HCT116 (cell line): ENCODE measurements at regions not wholly inside any gene's neighbourhood (a gene's known extent, or its start where the extent isn't known, plus 50 kb on each side); places are given as distances from the start of the nearest gene placed in this dataset.

Source experiments
- ATAC-seq: fragments of 200-7000 bp; cut with Tn5 transposase; 2 replicates; pipeline ENCODE4 v1.9.1; 2020; ENCODE audit warnings: mild to moderate bottlenecking, moderate library complexity
- BruUV-seq: library from RNA; stranded (reverse); fragments of 400-500 nt; replicated peaks from 2 replicates; lab custom pipeline; 2021; lab: Mats Ljungman, UMichigan
- CTCF ChIA-PET: fragments of 300-600 bp; sonication (Branson Sonifier 250); formaldehyde crosslinking; loops from one replicate; lab custom pipeline; 2021; ENCODE audit warnings: antibody characterized with exemption; lab: Charles Lee
- POLR2A ChIA-PET: fragments of 300-600, 350-600 bp; sonication (Branson Sonifier 250); formaldehyde crosslinking; loops from one replicate; lab custom pipeline; 2021; ENCODE audit warnings: antibody characterized with exemption; lab: Charles Lee
- RAD21 ChIA-PET, 2 experiments: fragments of 300-600 bp; sonication (Branson Sonifier 250); formaldehyde crosslinking; loops; one replicate each; lab custom pipeline; 2023; ENCODE audit warnings: low total read pairs in 2 of 2; ENCODE audit not compliant: uncharacterized antibody in 2 of 2, unreplicated experiment in 2 of 2, low non-redundant PET in 1 of 2; lab: Charles Lee
- DNase-seq: peaks from one replicate; pipeline ENCODE4 v3.0.0-alpha.2; 2010; ENCODE audit warnings: low read depth, low spot score
- H2AFZ ChIP-seq: fragments of 200-600 bp; shearing (Covaris generic), sonication (generic); 2 replicates; pipeline ENCODE4 v1.6.1; 2017; ENCODE audit warnings: low read depth, mixed run types, mixed read lengths, antibody characterized with exemption, low read length; ENCODE audit not compliant: poor library complexity, severe bottlenecking
- H3K27ac ChIP-seq: 2 replicates; pipeline ENCODE4 v1.5.1; 2012; ENCODE audit warnings: low read depth, low read length
- H3K27me3 ChIP-seq: fragments of 200-600 bp; sonication (generic); 2 replicates; pipeline ENCODE4 v1.6.1; 2016; ENCODE audit warnings: mixed run types, low read length, mixed read lengths; ENCODE audit not compliant: insufficient read depth
- H3K36me3 ChIP-seq, 2 experiments: fragments of 200-500 bp in 1 of 2; fragments of 200-600 bp in 1 of 2; sonication (Bioruptor generic) in 1 of 2; sonication (generic) in 1 of 2; 2 replicates each; pipeline versions ENCODE4 v1.5.1 to v1.6.1; 2014 to 2016; ENCODE audit warnings: low read length in 2 of 2, inconsistent platforms in 1 of 2, mixed read lengths in 1 of 2, mixed run types in 1 of 2; ENCODE audit not compliant: insufficient read depth in 2 of 2, control insufficient read depth in 1 of 2
- H3K4me1 ChIP-seq, 2 experiments: fragments of 200-600 bp in 1 of 2; sonication (generic) in 1 of 2; 2 replicates each; pipeline versions ENCODE4 v1.5.1 to v1.6.1; 2012 to 2017; ENCODE audit warnings: low read length in 2 of 2, inconsistent platforms in 1 of 2, mild to moderate bottlenecking in 1 of 2, mixed read lengths in 1 of 2, mixed run types in 1 of 2, moderate library complexity in 1 of 2; ENCODE audit not compliant: insufficient read depth in 2 of 2, control insufficient read depth in 1 of 2
- H3K4me2 ChIP-seq: fragments of 200-600 bp; sonication (generic); 2 replicates; pipeline ENCODE4 v1.6.1; 2017; ENCODE audit warnings: mixed run types, low read length, mixed read lengths
- H3K4me3 ChIP-seq, 2 experiments: fragments of 200-600 bp in 1 of 2; sonication (generic) in 1 of 2; replicated peaks in 1 of 2; 2 replicates each; pipeline ENCODE4 v1.5.1; 2011 to 2016; ENCODE audit warnings: low read length in 2 of 2, control low read depth in 1 of 2, low read depth in 1 of 2, mild to moderate bottlenecking in 1 of 2, mixed read lengths in 1 of 2, mixed run types in 1 of 2
- H3K79me2 ChIP-seq: fragments of 200-600 bp; sonication (generic); 2 replicates; pipeline ENCODE4 v1.6.1; 2017; ENCODE audit warnings: mild to moderate bottlenecking, mixed run types, low read length, moderate library complexity, mixed read lengths; ENCODE audit not compliant: insufficient read depth
- H3K9ac ChIP-seq: fragments of 200-600 bp; sonication (generic); 2 replicates; pipeline ENCODE4 v1.6.1; 2016; ENCODE audit warnings: low read length, mixed read lengths
- H3K9me2 ChIP-seq: fragments of 200-600 bp; sonication (generic), shearing (Covaris generic); 2 replicates; pipeline ENCODE4 v1.6.1; 2017; ENCODE audit warnings: mixed run types, mild to moderate bottlenecking, moderate library complexity; ENCODE audit not compliant: insufficient read depth
- H3K9me3 ChIP-seq, 2 experiments: fragments of 200-500 bp in 1 of 2; fragments of 200-600 bp in 1 of 2; sonication (Bioruptor generic) in 1 of 2; sonication (generic) in 1 of 2; 2 replicates each; pipeline ENCODE4 v1.6.1; 2014 to 2017; ENCODE audit warnings: low read length in 2 of 2, mixed read lengths in 2 of 2, inconsistent platforms in 1 of 2, low read depth in 1 of 2, mild to moderate bottlenecking in 1 of 2, mixed run types in 1 of 2, moderate library complexity in 1 of 2; ENCODE audit not compliant: control insufficient read depth in 1 of 2, insufficient read depth in 1 of 2
- H4K20me1 ChIP-seq: fragments of 200-600 bp; sonication (generic), shearing (Covaris generic); 2 replicates; pipeline ENCODE4 v1.6.1; 2017; ENCODE audit warnings: mixed run types, mild to moderate bottlenecking, moderate library complexity; ENCODE audit not compliant: insufficient read depth
- ATF3 ChIP-seq: IDR thresholded peaks from 2 replicates; pipeline ENCODE4 v1.6.1; 2012
- CBX3 ChIP-seq: IDR thresholded peaks from 2 replicates; pipeline ENCODE4 v1.6.1; 2012; ENCODE audit warnings: low read depth
- CEBPB ChIP-seq: IDR thresholded peaks from 2 replicates; pipeline ENCODE4 v1.6.1; 2012; ENCODE audit warnings: low read depth
- EGR1 ChIP-seq: IDR thresholded peaks from 2 replicates; pipeline ENCODE4 v1.6.1; 2012; ENCODE audit warnings: low read depth
- ELF1 ChIP-seq: IDR thresholded peaks from 2 replicates; pipeline ENCODE4 v1.6.1; 2012; ENCODE audit warnings: low read depth, borderline replicate concordance
- EZH2 ChIP-seq: fragments of 200-600 bp; sonication (generic); IDR thresholded peaks from 2 replicates; pipeline ENCODE4 v1.6.1; 2017; ENCODE audit warnings: antibody characterized with exemption, mixed run types
- EZH2phosphoT487 ChIP-seq: fragments of 200-600 bp; IDR thresholded peaks from 2 replicates; pipeline ENCODE4 v1.6.1; 2018; ENCODE audit warnings: antibody characterized with exemption, borderline replicate concordance
- FOSL1 ChIP-seq: IDR thresholded peaks from 2 replicates; pipeline ENCODE4 v1.6.1; 2012; ENCODE audit warnings: low read depth
- JUND ChIP-seq: IDR thresholded peaks from 2 replicates; pipeline ENCODE4 v1.6.1; 2012
- MAX ChIP-seq: IDR thresholded peaks from 2 replicates; pipeline ENCODE4 v1.6.1; 2012
- POLR2AphosphoS5 ChIP-seq: IDR thresholded peaks from 2 replicates; pipeline ENCODE4 v1.6.1; 2011; ENCODE audit warnings: mild to moderate bottlenecking, low read depth, low read length, moderate library complexity
- SIN3A ChIP-seq: IDR thresholded peaks from 2 replicates; pipeline ENCODE4 v1.6.1; 2012; ENCODE audit warnings: low read depth
- SP1 ChIP-seq: IDR thresholded peaks from 2 replicates; pipeline ENCODE4 v1.6.1; 2012; ENCODE audit warnings: low read depth
- SRF ChIP-seq: IDR thresholded peaks from 2 replicates; pipeline ENCODE4 v1.6.1; 2012; ENCODE audit warnings: low read depth
- YY1 ChIP-seq: IDR thresholded peaks from 2 replicates; pipeline ENCODE4 v1.6.1; 2011; ENCODE audit warnings: low read length, low read depth, moderate library complexity, mild to moderate bottlenecking; ENCODE audit not compliant: insufficient replicate concordance; ENCODE audit errors: extremely low read depth
- ZFX ChIP-seq: fragments of 450-650 bp; IDR thresholded peaks from 2 replicates; pipeline ENCODE4 v1.6.1; 2017
- ZNF274 ChIP-seq: fragments of 200-500 bp; sonication (Bioruptor generic); IDR thresholded peaks from 2 replicates; pipeline ENCODE4 v1.6.1; 2014; ENCODE audit warnings: mild to moderate bottlenecking, low read depth, low read length, inconsistent platforms
- intact Hi-C: fragments of 100-400 bp; cut with micrococcal nuclease; formaldehyde crosslinking; loops from 2 replicates; pipeline ENCODE4 v1.10.0; 2022

- H3K4me2 ChIP-seq = no peak overlapping the region
- H3K4me3 ChIP-seq = no peak overlapping the region
- BruUV-seq = no TSS peak
- DNase-seq = no peak
- no peaks in the 10 kb centered on the region for H4K20me1 ChIP-seq
- no peaks in the 10 kb centered on the region for H3K79me2 ChIP-seq
- TF ChIP-seq MAX (no peak), CEBPB (no peak), ZFX (no peak), SRF (no peak), EGR1 (no peak), ELF1 (no peak), FOSL1 (no peak), EZH2 (no peak), YY1 (no peak), ZNF274 (no peak), EZH2phosphoT487 (no peak), SP1 (no peak), JUND (no peak), CBX3 (no peak)
- TF ChIP-seq, all 23 proteins: peak for 0
- ChIA-PET CTCF (no interaction called here), RAD21 (no interaction called here), POLR2A (no interaction called here)
- Histone ChIP-seq H3K9me3 (no peaks in the 10 kb centered on the region), H3K27ac (no peak overlapping the region), H2AFZ (no peak overlapping the region), H3K9ac (no peak overlapping the region), H3K9me2 (no peaks in the 10 kb centered on the region), H3K27me3 (no peaks in the 10 kb centered on the region), H3K36me3 (no peaks in the 10 kb centered on the region), H3K4me1 (peaks cover 9 to 13% of the 10 kb centered on the region in 2 experiments)
- intact Hi-C loops = no loop called here
- no peak for ATAC-seq
Observed at GRCh38 chr5:39759701-39760100, 334.9 kb upstream of the DAB2 start.

- TF ChIP-seq ATF3 (no peak), ZFX (no peak), POLR2AphosphoS5 (no peak), SP1 (no peak), EGR1 (no peak), ZNF274 (no peak), FOSL1 (no peak), CBX3 (no peak), ELF1 (no peak), YY1 (no peak), SIN3A (no peak)
- BruUV-seq = no TSS peak
- ChIA-PET POLR2A (no interaction called here), CTCF (no interaction called here), RAD21 (no interaction called here)
- H4K20me1 ChIP-seq = no peaks in the 10 kb centered on the region
- no peaks in the 10 kb centered on the region for H3K9me2 ChIP-seq
- no peaks in the 10 kb centered on the region for H3K27me3 ChIP-seq
- intact Hi-C loops = no loop called here
- H3K4me1 ChIP-seq = peaks cover 9 to 13% of the 10 kb centered on the region in 2 experiments
- H3K79me2 ChIP-seq = no peaks in the 10 kb centered on the region
- H3K9me3 ChIP-seq = no peaks in the 10 kb centered on the region
- DNase-seq (no peak), ATAC-seq (no peak)
- H3K27ac ChIP-seq = no peak overlapping the region
- no peak overlapping the region for H2AFZ ChIP-seq
- no peak overlapping the region for H3K9ac ChIP-seq
- no peak overlapping the region for H3K4me2 ChIP-seq
- H3K4me3 ChIP-seq = no peak overlapping the region
- no peaks in the 10 kb centered on the region for H3K36me3 ChIP-seq
Observed at GRCh38 chr5:39758426-39758825, 333.6 kb upstream of the DAB2 start.
